HG02981 (cell line): ENCODE measurements at regions not wholly inside any gene's neighbourhood (a gene's known extent, or its start where the extent isn't known, plus 50 kb on each side); places are given as distances from the start of the nearest gene placed in this dataset.
A peak's percentile ranks its signal among the peaks of the same experiment; 100 is the strongest.
"Not testable (repeated sequence)": the region's sequence is repeated elsewhere in the genome, so short reads cannot be mapped to it uniquely, and the experiment has no call there.

Source experiments
- ATAC-seq: cut with Tn5 transposase; IDR thresholded peaks from one replicate; pipeline ENCODE4 v1.9.1; 2021; ENCODE audit warnings: mild to moderate bottlenecking, moderate library complexity; ENCODE audit not compliant: unreplicated experiment

DNA sequence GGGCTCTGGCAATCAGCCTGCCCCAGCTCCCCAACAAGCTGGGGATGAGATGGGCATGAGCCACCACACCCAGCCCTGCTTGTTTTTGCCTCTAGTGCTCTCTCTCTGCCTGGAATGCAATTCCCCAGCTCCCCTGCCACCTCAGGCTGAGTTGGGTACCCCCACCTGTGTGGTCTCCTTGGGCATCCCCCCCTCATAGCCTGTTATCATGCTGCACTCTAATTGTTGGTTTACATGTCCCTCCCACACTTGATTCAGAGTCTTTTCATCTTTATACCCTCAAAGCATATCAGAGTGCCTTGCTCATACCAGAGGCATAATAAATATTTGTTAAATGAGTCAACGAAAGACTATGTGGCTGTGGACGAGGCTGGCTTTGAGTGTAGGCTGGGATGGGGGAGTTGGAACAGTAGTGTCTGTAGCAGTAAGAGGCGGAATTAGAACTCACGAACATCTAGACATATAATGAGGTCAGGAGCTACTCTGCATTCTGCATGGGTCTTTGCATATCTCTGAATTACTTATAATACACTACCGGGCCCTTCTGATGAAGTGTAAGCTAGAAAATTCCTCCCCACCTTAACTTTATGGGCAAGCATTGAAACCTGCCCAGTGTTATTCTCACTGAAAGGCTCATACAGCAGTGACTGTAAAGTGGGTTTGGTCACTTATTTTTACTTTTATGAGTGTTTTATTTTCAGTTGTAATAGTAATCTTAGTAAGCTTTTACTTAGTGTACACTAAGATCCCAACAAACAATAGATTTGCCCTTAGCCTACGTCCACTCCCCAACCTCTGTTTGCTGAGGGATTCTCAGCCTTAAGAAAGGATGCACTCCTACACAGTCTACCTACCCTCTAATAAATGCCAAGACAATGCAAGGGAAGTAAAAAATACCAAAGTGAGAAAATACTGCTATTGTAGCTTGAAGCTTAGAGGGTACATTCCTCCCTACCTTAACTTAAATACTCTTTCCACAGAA, 58.7 kb downstream of the EDN1 start:
- ATAC-seq: no peak

DNA sequence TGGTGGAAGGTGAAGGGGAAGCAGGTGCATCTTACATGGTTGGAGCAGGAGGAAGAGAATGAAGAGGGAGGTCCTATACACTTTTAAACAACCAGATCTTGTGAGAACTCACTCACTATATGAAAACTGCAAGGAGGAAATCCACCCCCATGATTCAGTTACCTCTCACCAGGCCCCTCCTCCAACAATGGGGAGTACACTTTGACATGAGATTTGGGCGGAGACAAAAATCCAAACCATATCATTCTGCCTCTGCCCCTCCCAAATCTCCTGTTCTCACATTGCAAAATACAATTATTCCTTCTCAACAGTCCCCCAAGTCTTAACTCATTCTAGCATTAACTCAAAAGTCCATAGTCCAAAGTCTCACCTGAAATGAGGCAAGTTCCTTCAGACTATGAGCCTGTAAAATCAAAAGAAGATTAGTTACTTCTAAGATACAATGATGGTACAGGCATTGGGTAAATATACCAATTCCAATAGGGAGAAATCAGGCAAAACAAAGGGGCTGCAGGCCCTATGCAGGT, 60.5 kb downstream of the EDN1 start:
- no peak for ATAC-seq

DNA sequence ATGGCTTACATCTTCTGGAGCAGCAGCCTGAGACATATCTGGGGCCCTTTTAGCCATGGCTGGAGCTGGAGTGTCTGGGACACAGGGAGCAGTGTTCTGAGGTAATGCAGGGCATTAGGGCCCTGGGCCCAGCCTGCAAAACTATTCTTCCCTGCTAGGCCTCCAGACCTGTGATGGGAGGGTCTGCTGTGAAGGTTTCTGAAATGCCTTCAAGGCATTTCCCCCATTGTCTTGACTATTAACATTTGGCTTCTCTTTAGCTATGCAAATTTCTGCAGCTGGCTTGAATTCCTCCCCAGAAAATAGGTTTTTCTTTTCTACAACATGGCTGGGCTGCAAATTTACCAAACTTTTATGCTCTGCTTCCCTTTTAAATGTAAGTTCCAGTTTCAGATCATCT, 61.5 kb downstream of the EDN1 start:
- ATAC-seq: no peak

DNA sequence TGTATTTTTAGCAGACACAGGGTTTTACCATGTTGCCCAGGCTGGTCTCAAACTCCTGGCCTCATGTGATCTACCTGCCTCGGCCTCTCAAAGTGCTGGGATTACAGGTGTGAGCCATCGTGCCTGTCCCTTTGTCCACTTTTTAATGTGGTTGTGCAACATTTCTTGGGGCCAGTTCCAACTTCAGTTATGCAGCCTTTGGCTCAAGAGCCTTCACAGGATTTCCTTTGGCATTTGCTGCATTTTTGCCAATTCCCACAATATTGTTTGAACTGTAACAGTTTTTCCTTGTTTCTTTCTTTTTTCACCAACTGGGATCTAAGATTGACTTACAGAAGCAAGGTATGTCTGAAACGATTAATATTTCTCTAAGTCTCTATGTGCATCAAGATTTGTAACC, 63.6 kb downstream of the EDN1 start:
- no peak for ATAC-seq

DNA sequence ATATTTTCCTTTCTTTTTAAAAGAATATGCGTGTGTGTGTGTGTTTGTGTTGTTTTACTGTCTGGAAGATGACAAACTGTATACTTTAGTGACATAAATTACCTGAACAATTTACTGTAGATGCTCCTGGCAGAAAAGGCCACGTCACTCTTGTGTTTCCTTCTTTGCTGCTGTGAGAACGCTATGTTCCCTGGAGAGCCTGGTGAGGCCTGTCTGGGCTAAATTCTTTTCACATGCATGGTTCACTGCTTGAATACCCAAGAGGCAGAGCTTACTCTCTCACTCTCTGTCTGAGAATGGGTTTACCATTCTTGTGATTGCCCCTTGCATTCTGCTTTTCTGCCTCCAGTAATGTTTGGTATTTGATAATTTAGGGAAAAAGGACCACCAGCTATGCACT, 64.3 kb downstream of the EDN1 start:
- ATAC-seq: peak; percentile 48

DNA sequence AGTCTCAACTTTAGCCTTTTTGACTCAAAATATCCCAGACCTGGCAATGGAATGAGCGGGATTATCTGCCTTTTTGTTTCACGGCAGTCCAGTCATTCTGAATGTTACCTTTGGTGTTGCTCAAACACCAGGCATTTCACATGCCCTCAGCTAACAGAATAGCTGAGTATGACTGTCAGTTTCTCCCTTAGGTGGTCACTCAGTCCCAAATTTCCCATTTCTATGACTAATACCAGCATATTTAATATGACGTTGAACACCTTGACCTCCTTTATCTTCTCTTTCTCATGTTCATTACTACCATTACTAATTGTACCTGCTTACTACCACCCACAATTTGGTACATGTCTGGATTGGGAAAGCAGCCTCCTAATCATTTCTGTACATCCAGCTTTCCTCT, 65.2 kb downstream of the EDN1 start:
- no peak for ATAC-seq

DNA sequence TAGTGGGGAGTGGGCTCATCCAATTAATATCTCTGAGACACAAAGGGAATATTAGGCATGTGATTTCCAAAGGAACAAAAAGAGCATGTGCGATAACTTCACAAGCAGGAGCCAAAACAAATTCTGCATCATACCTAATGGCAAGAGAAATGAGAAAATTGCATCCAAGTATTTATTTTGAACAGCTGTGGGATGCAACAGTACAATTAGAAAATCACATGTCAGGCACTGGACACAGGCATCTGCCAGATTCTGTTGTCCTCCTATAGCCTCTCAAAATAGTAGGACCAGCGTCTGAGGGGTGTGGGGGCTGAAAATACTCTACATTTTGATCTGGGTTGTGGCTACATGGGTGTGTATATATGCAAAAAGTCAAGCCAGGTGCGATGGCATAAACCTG, 66.3 kb downstream of the EDN1 start:
- ATAC-seq: no peak

DNA sequence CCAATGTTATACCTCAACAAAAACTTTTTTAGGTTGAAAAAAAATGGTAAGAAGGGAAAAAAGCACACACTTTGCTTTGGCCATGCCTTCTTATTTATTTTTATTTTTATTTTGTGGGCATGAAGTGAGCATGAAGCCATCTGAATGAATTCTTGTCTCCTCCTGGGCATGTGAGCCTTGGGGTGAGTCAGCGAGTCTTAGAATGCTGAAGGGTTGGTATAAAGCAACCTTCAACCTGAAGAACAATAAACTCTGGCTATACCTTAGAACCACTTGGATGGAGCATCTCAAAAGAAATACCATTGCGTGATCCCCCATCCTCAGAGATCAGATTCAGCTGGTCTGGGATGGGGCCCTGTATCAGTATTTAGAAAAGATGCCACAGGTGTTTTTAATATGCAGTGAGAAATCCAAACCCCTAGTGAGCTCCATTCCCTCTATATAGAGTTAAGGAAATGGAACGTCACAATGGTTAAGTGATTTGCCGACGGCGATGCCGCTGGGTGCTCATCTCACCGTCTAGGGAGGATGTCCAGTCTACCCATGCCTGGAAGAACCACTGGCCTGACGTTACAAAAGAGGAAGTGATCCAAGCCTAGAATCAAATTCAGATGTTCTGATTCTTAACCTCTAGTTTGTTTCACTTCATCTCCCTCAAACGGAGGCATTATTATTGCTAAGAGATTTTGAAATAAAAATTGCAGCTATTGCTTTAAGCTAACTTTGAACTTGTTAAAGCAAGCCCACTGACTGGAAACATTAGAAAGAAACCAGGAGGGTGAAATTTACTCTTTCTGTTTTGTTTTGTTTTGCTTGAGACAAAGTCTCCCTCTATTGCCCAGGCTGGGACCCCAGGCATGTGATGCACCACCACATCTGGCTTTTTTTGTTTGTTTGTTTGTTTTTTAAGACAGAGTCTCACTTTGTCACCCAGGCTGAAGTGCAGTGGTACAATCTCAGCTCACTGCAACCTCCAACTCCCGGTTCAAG, 67.1 kb downstream of the EDN1 start:
- peak; percentile 69 for ATAC-seq

DNA sequence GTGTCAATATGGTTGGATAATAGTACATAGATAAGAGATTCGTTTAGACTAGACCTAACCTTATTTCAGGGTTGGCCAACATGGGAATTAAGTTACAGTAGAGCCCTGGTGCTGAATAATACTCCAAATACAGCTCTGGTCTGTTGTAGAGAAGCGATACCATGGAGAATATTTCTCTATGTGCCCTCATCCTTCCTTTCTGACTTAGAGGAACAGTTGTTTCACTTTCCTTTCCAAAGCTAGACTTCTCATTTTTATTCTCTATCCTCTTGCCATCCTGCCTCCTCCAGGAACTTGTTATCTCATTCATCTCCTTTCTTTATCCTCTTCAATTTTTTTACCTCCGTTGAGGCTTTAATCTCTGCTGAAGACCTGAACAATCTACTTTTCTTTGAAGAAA, 68.9 kb downstream of the EDN1 start:
- ATAC-seq: no peak

DNA sequence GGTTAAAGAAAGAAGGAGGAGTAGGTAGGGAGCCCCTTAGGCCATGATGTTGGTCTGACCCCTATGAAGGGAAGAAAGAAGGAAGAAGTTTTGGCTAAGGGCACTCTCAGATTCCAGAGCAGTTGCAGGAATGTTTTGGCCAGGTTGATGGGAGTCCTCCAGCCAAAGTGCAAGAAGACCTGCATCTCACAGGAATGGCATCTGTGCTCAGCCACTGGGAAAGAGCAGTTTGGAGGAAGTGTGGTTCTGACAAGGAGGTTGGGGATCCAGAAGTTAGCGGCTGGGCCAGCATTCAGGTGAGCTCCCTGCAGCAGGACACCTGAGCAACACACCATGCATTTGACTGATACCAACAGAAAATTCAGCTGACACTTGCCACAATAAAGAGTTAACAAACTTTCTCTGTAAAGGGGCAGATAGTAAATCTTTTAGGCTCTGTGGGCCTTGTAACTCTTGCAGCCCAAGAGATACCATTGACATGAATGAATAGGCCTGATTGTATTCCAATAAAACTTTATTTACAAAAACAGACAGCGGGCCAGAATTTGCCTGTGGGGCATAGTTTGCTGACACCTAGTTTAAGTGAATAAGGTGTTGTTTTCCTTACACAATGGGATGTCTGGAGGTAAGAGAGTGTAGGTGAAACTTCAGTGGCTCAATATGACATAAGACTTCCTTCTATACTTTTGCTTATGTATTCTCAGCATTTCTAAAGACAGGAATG, 71.0 kb downstream of the EDN1 start:
- ATAC-seq: no peak

DNA sequence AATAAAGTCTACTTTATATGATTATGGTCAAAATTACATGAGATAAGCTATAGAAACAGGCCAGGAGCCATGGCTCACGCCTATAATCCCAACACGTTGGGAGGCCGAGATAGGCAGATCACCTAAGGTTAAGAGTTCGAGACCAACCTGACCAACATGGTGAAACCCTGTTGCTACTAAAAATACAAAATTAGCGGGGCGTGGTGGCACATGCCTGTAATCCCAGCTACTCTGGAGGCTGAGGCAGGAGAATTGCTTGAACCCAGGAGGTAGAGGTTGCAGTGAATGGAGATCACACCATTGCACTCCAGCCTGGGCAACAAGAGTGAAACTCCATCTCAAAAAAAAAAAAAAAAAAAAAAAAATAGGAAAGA, 73.1 kb downstream of the EDN1 start:
- not testable (repeated sequence) for ATAC-seq

DNA sequence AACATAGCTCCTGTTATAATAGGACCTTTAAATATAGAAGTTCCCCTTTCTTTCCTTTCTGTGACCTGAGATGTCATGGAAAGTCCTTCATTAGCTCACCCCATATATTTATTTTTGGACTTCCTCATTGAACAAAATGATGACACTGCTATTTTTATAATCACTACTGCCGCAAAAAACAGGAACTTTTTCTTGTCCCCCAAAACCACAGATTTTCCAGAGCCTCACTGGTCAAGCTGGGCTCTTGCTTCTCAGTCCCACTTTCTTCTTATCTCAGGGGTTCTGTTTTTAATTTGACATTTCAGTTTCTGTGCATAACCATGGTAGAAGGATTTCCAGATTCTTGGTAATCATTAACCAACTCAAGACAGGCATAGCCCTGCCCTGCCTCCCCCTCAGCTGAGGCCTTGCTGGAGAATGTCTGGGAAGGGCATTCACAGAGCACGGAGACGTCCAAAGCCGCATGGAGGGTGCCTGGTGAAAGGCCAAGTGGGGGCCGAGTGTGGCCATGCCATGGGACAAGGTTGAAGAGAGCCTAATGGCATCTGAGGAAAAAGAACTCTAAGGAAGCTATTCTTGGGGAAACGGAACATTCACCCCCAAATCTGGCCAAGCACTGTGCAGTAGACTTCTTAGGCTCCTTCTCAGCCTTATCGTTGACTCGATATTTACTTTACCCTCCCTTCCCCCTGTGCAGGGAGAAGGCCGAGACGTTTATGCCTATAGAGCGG, 73.7 kb downstream of the EDN1 start:
- peak; percentile 64 for ATAC-seq

DNA sequence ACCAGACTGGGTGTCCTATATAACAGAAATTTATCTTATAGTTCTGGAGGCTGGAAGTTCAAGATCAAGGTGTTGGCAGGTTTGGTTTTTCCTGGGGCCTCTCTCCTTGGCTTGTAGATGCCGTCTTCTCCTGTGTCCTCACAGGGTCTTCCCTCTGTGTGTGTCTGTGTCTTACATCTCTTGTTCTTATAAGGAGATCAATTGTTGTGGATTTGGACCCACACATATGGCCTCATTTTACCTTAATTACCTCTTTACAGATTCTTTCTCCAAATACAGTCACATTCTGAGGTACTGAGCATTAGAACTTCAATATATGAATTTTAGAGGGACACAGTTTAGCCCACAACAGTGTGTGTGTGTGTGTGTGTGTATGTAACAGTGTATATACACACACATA, 74.5 kb downstream of the EDN1 start:
- no peak for ATAC-seq

DNA sequence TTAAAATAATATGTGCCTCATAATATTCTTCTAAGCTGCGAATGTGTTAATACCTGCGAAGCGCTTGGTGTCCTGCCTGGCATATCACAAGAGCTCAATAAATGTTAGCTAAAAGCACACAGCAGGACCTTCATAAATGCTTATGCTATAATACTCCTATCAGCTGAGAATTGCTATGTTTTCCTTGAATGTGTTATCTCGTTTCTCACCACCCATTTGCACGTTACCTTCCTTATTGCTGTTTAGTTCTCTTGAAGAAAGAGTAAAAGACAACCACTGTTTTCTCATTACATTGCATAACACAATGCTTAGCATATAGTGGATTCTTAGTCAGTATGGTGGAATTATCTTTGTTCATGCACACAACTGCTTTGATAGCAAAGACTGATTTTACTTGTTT, 76.6 kb downstream of the EDN1 start:
- no peak for ATAC-seq

DNA sequence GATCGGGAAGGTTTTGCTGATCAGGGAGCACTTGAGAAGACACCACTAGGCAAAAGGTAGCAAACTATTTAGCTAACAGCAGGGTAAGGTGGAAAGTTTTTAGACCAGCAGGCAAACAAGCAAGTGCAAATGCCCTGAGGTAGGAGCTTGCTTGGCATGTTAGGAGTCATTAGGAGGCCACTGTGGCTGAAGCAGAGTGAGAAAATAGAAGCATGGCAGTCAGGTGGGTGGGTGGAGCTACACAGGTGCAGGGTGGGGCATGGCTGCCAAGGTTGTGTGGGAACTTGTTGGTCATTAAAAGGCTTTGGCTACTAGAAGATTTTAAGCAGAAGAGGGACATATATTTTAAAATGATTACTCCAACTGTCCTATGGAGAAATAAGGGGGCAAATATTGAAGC, 77.3 kb downstream of the EDN1 start:
- ATAC-seq: no peak

DNA sequence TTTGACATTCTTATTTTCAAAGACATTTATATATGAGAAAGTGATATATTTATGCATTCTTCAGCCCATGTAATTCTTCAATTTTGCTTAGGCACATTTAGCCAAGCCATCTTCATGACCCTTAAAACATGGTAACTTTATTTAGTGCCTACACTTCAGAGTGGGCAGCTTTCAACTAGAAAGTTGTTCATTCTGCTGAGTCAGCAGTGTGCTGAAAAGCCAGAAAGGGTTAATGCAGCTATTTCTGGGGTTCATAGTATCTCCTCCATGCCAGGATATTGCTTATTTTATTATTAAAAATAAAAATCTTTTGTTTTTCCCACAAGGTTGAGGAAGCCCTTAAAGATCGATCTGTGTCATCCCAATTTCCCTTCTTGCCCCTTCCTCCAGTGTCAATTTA, 79.2 kb downstream of the EDN1 start:
- ATAC-seq: no peak

DNA sequence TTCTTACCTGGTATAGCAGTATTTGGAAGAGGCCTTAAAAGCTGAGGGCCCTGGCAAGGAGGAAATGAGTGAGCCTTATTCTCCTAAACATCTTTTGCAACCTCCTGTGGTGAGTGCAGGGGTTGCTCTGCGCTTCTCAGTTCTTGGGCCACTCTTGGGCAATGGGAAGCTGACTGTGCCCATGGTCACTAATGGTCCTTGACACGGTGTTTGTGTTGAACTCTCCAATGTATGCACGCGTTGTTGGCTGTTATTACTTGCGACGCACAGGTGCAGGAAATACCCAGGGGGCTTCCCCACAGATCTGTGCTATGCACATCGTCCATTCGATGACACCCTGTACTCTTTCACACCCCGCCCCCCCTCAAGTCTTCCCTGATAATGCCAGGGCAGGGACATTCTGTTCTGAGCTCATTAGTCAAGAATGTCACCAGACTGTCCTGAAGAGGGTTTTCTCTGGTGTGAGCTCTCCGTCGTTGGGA, 79.7 kb downstream of the EDN1 start:
- ATAC-seq: peak; percentile 52

DNA sequence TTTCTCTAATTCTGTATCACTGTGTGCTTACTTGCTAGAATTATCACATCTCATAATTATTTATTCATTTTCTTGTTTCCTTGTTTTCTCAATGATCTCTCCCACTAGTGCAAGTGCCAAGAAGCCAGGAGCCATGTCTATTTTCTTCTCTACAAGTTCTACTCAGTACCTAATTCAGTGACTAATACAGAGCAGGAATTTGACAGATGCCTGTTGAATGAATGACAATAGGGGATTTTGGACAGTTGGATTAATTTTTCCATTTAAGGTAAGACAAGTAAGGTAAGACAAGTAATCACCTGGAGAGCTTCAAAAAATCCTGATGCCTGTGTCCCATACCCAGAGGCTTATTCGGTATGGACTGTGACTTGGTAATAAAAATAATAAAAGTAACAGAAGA, 81.0 kb downstream of the EDN1 start:
- no peak for ATAC-seq

DNA sequence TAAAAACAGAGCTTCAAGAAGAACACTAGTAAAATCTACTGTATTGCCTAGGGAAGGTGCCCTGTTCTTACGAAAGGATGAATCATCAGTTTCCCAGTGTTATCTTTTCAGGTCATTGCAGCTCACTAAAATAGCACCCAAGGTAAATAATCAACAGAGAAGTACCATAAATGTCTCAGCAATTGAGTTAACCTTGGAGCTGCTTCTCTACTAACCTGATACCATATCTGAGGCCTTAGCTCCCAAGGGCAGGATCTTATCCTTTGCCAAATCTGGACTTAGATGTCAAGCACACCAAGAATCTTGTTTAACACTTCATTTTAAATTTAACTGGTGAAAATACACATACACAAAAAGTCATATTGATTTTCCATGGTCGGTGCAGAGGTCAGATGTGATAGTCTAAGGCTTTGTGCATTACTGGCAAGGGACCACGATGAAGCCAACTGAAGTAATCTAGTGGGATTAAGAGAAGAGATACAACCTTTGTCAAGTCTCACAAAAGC, 81.5 kb downstream of the EDN1 start:
- peak; percentile 58 for ATAC-seq

DNA sequence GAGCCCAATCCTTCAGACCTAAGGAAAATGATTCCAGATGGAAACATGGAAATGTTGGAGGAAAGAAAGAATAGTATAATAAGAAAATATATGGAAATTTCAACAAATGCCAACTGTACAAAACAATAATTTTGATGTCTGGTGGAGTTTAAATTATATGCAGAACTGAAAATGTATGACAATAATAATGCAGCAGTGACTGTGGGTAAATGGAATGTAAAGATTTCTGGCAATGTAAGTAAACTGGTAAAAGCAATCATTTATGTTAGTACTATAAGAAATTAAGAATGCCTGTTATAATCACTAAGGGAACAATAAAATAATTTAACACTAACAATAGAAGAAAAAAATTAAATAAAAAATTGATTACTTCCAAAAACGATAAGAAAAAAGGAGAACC, 89.0 kb downstream of the EDN1 start:
- ATAC-seq: no peak
